ENCODE measurements at regions not wholly inside any gene's neighbourhood (a gene's known extent, or its start where the extent isn't known, plus 50 kb on each side); places are given as distances from the start of the nearest gene placed in this dataset.

DNA sequence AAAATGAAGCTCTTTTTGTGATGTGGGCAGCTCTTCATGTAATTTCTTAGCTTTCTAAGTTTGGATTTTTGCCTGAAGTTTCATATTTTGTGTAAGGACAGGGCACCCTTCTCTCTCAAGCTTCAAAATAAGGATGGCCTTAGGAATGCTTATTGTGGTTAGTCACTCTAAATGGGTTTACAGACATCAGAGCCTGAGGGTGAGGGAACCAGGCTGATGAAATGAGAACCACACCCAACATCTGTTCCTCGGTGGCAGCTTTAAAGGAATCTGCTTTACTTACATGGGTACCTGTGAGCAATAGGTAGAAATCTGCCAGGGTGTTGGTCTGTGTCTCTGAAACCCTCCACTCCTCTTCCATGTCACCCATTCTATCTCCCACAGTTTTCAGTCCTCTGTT, 174.3 kb downstream of the EMX2 start:
- no peak for DNase-seq (ENCODE audit: low spot score)

- DNase-seq (ENCODE audit: low spot score): no peak
These were observed 176.7 kb downstream of the EMX2 start for GRCh38 chr10:117718986-117719920.

DNA sequence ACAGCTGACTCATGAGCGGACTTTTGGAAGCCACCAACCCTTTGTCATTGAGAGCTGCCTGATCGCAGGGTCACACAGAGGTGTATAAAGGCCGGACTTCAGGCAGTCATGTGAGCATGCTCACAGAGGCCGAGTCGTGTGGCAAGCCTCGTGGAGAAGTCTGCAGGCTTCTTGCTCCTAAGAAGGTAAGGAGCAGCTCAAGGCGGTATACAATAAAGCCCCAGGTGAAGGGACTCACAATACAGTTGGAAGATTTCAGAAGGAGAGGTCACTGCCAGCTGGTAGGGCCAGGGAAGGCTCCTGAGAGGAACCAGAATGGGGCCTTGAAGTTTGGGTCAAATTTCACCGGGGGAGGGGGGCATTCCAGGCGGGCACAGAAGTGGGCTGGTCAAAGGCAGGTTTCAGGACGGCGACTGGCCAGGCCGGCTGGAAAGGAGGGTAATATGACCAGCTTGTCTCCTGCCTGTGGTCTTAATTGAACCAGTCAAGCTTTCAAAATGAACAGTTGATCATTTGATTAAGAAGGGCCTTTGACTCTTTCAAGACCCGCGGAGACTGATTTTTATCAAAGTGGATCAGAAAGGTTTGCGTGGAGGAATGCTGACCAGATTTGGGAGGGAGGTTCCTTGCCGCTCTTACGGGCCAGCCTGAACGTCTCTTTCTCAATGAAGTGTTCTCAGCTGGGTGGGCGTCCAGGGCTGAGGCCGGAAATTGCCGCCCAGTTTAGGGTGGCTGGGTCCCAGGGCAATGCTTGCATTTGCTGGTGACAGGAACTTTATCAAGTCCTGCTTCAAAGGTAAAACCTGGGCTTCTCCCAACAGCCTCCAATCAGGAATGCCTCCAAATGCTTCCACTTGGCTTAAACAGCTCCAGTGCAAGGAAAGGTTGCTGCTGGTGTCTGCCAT, 178.6 kb downstream of the EMX2 start:
- DNase-seq (ENCODE audit: low spot score): no peak

DNA sequence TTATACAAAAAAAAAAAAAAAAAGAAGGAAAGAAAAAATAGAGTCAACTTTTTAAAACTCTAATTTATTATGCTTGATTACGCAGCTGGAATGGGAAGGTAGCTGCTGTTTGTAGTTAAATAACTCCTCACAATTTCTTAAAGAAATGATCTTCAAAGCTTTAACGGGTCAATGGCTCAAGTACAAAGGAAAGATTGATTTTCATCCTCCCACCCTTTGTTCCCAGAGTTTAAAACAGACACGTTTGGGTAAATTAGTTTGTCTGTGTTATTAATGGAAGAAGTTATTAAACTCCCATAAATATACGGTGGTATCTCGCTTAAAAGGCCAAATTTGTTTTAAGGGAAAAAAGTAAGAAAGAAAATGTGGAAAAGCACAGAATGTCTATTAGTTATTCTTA, 179.3 kb downstream of the EMX2 start:
- DNase-seq (ENCODE audit: low spot score): no peak

- peak; percentile 3 for DNase-seq (ENCODE audit: low spot score)
These were observed 180.8 kb downstream of the EMX2 start for GRCh38 chr10:117723343-117723742.

GRCh38 chr10:117725993-117726392, 183.4 kb downstream of the EMX2 start:
- no peak for DNase-seq (ENCODE audit: low spot score)

GRCh38 chr10:117726596-117727295, 184.2 kb downstream of the EMX2 start:
- no peak for DNase-seq (ENCODE audit: low spot score)

GRCh38 chr10:117727421-117727820, 184.9 kb downstream of the EMX2 start:
- DNase-seq (ENCODE audit: low spot score): no peak

DNA sequence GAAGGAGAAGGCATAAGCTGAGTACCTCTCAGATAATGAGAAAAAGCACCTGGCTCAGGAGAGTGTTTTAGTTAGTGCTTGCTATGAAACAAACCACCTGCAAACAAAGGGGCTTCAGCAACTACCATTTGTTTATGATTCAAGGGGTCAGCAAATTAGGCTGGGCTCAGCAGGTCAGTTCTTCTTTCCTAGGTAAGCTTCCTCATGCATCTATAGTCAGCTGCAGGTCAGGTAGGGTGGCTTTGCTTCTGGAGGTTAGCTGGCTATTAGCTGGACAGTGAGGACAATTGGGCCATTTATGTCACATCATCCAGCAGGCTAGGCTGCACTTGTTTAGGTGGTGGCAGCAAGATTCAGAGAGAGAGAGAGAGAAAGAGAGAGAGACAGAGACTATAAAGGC, 185.5 kb downstream of the EMX2 start:
- DNase-seq (ENCODE audit: low spot score): no peak

DNA sequence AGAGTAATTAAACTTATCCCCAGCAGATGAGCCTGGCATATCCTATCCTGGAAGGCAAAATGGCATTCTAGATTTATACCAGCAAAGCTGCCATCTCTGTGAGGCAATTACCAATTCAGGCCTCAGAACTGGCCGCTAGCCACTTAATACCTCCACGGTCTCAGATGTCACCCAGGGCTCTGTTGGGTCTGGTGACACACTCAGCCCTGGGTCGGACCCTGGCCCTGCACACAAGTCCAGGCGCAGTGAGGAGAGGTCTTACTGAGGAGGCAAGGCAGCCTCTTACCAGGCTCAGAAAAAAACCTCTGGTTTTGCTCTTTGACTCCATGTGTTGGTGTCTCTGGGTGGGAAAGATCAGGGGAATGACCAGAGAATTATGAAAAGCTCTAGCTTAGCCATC, 186.6 kb downstream of the EMX2 start:
- no peak for DNase-seq (ENCODE audit: low spot score)

- DNase-seq (ENCODE audit: low spot score): no peak
These were observed 188.7 kb downstream of the EMX2 start for GRCh38 chr10:117731121-117731791.

- no peak for DNase-seq (ENCODE audit: low spot score)
These were observed 192.3 kb downstream of the EMX2 start for GRCh38 chr10:117734731-117735405.

GRCh38 chr10:117736655-117737054, 194.1 kb downstream of the EMX2 start:
- DNase-seq (ENCODE audit: low spot score): no peak

DNA sequence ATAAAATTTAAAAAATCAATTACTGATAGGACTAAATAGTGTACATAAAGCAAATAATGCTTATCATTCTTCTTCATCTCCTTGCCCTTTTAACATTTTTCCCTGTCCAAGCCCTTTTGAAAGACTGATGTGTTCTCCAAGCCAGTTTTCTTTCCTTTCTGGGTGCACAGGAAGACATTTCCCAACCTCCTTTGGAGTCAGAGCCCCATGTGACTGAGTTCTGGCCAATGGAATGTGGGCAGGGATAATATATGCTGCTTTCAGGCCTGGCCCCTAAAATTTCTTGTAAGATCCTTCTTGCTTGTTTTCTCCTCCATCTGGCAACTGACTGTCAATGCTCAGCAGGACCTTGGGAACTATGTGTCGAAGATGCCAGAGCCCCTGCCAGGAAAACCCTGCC, 197.5 kb downstream of the EMX2 start:
- no peak for DNase-seq (ENCODE audit: low spot score)

DNA sequence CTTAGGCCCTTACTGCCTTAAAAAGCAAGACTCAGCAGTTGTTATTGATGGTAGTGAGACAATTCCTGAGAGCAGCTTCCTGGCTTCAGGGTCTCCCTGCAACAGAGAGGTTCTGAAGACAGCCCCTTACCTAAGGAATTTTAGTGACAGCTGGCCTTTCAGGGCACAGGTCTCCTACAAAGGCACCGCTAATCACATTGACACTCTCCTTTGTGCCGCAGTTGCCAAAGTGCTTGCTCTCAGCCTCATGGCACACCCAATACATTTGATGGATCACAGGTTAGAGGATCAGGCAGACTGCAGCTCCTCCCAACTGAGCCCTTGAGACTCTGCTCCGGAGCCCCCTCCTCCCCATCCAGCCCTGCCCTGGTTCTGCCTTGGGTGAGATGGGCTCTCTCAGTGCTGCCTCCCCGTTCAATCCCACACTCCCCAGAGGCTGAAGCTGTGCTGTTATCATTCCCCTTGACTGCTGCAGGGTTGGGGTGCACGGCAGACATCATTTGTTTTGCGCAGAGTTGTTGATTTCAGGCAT, 198.2 kb downstream of the EMX2 start:
- no peak for DNase-seq (ENCODE audit: low spot score)

GRCh38 chr10:117741524-117741923, 199.0 kb downstream of the EMX2 start:
- no peak for DNase-seq (ENCODE audit: low spot score)

DNA sequence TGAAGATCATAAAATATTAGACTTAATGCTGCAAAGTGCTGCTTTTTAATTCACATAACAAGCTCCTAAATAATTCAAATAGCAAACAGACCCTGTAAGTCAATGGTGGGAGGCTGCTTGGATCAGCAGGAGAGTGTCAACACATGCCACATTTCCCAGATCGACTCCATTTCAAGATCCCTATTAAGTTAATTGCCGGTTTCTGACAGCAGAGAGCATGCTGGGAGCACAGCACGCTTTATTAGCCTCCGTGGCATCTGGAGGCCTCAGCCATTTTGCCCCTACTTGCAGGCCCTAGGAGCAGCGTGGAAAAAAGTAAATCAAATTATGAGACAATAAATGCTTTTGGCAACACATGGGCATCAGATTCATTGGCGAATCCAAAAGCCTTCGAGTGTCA, 201.0 kb downstream of the EMX2 start:
- no peak for DNase-seq (ENCODE audit: low spot score)

- DNase-seq (ENCODE audit: low spot score): no peak
These were observed 202.8 kb downstream of the EMX2 start for GRCh38 chr10:117745301-117745700.

- no peak for DNase-seq (ENCODE audit: low spot score)
These were observed 204.2 kb downstream of the EMX2 start for GRCh38 chr10:117746541-117747448.

GRCh38 chr10:117747636-117748035, 205.1 kb downstream of the EMX2 start:
- DNase-seq (ENCODE audit: low spot score): no peak

Data from RKO (cell line).